ENCODE measurements at regions not wholly inside any gene's neighbourhood (a gene's known extent, or its start where the extent isn't known, plus 50 kb on each side); places are given as distances from the start of the nearest gene placed in this dataset.

- TF ChIP-seq CTCF (optimal IDR thresholded peaks at IDR 0.05 in 1 of 3, IDR thresholded peaks at IDR 0.05 in 1 of 3, conservative IDR thresholded peaks at IDR 0.05 in 1 of 3; ENCODE audit: extremely low read depth in 1 of 3, insufficient read depth in 2 of 3, low read length in 3 of 3) (no peak), EZH2 (IDR thresholded peaks at IDR 0.05; ENCODE audit: low read length) (no peak)
These were observed 576.7 kb downstream of the MFSD1 start for GRCh38 chr3:159378396-159379194.
